Keratinocyte (primary cell): ENCODE measurements at regions not wholly inside any gene's neighbourhood (a gene's known extent, or its start where the extent isn't known, plus 50 kb on each side); places are given as distances from the start of the nearest gene placed in this dataset.

Experiments
- DNase-seq: peaks from one replicate; pipeline ENCODE4 v3.0.0-alpha.2; 2011; ENCODE audit warnings: low read depth, missing footprints, low spot score
- FAIRE-seq: peaks from 2 replicates; lab custom pipeline; 2011; peaks lifted over from hg19 to GRCh38; lab: Jason Lieb, UNC
- H2AFZ ChIP-seq: 2 replicates; pipeline ENCODE4 v1.6.0; 2012; ENCODE audit warnings: low read length, control low read depth, inconsistent platforms; ENCODE audit not compliant: control insufficient read depth
- H3K27ac ChIP-seq: 2 replicates; pipeline ENCODE4 v1.5.1; 2011; ENCODE audit warnings: low read length; ENCODE audit not compliant: control insufficient read depth, insufficient read depth
- H3K27me3 ChIP-seq: 3 replicates; pipeline ENCODE4 v1.6.0; 2011; ENCODE audit warnings: low read length; ENCODE audit not compliant: control insufficient read depth, insufficient read depth; ENCODE audit errors: extremely low read depth
- H3K36me3 ChIP-seq, 2 experiments: 2 replicates in 1 of 2; 3 replicates in 1 of 2; pipeline ENCODE4 v1.5.1; 2011; ENCODE audit warnings: low read length in 2 of 2, mild to moderate bottlenecking in 1 of 2; ENCODE audit not compliant: control insufficient read depth in 2 of 2, insufficient read depth in 2 of 2; ENCODE audit errors: extremely low read depth in 1 of 2
- H3K4me1 ChIP-seq: 3 replicates; pipeline ENCODE4 v1.5.1; 2011; ENCODE audit warnings: low read length; ENCODE audit not compliant: control insufficient read depth, insufficient read depth; ENCODE audit errors: extremely low read depth
- H3K4me2 ChIP-seq: 3 replicates; pipeline ENCODE4 v1.6.0; 2011; ENCODE audit warnings: low read depth, low read length; ENCODE audit not compliant: control insufficient read depth, insufficient read depth; ENCODE audit errors: extremely low read depth
- H3K4me3 ChIP-seq, 3 experiments: fragments of 200-600 bp in 1 of 3; sonication (generic) in 1 of 3; 2 replicates in 2 of 3; 3 replicates in 1 of 3; pipeline ENCODE4 v1.5.1; 2011 to 2016; ENCODE audit warnings: low read length in 3 of 3, mild to moderate bottlenecking in 3 of 3, control low read depth in 2 of 3, inconsistent platforms in 1 of 3, low read depth in 1 of 3, mixed read lengths in 1 of 3, mixed run types in 1 of 3, moderate library complexity in 1 of 3; ENCODE audit not compliant: control insufficient read depth in 2 of 3, insufficient read depth in 2 of 3; ENCODE audit errors: extremely low read depth in 1 of 3
- H3K79me2 ChIP-seq: 2 replicates; pipeline ENCODE4 v1.6.0; 2012; ENCODE audit warnings: low read length; ENCODE audit not compliant: control insufficient read depth, insufficient read depth
- H3K9ac ChIP-seq: 3 replicates; pipeline ENCODE4 v1.6.0; 2011; ENCODE audit warnings: low read length; ENCODE audit not compliant: control insufficient read depth, insufficient read depth; ENCODE audit errors: extremely low read depth
- H3K9me1 ChIP-seq: 3 replicates; pipeline ENCODE4 v1.6.0; 2011; ENCODE audit warnings: low read length; ENCODE audit not compliant: control insufficient read depth, insufficient read depth; ENCODE audit errors: extremely low read depth
- H3K9me3 ChIP-seq: 2 replicates; pipeline ENCODE4 v1.5.1; 2012; ENCODE audit warnings: low read depth, low read length; ENCODE audit not compliant: control insufficient read depth
- H4K20me1 ChIP-seq: 3 replicates; pipeline ENCODE4 v1.6.0; 2011; ENCODE audit warnings: low read length; ENCODE audit not compliant: control insufficient read depth, insufficient read depth; ENCODE audit errors: extremely low read depth
- EZH2 ChIP-seq: IDR thresholded peaks from one replicate; pipeline ENCODE4 v1.6.1; 2012; ENCODE audit warnings: inconsistent platforms, mild to moderate bottlenecking, low read length, moderate library complexity
- dilution Hi-C: fragments of 300-500 bp; cut with MboI; formaldehyde crosslinking; loops from one replicate; pipeline ENCODE4 v1.7.0; 2020; ENCODE audit warnings: low sequenced_read_pairs; ENCODE audit not compliant: extremely low pct_ligation_motif_present
- TF ChIP-seq, protein P1 (sequence below), 3 experiments: IDR thresholded peaks in 1 of 3; conservative IDR thresholded peaks in 1 of 3; optimal IDR thresholded peaks in 1 of 3; 2 replicates in 2 of 3; 3 replicates in 1 of 3; pipeline versions ENCODE3 to v1.5.1; 2011; ENCODE audit warnings: low read length in 3 of 3, mild to moderate bottlenecking in 3 of 3, moderate library complexity in 2 of 3, control low read depth in 1 of 3, inconsistent platforms in 1 of 3; ENCODE audit not compliant: insufficient read depth in 2 of 3; ENCODE audit errors: extremely low read depth in 1 of 3

DNA sequence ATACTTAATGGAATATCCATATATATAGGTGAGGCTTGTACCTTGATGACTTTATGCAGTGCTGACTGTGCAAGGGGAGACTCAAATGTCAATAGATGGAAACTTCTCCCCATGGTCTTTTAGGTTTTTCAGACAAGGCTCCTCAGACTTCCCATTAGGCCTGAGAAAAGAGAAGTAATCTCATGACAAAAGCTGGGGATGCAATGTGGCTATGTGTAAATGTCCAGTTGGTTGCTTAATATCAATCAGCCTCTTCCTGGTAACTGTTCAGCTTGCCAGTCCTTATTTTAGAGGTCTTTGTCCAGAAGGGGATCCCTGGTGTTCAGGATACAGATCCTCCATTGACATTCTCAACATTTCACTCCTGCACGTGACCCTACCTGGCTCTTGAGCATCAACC, 621.1 kb upstream of the CDH18 start:
- Histone ChIP-seq H4K20me1 (no peaks in the 10 kb centered on the region), H3K36me3 (no peaks in the 10 kb centered on the region)

DNA sequence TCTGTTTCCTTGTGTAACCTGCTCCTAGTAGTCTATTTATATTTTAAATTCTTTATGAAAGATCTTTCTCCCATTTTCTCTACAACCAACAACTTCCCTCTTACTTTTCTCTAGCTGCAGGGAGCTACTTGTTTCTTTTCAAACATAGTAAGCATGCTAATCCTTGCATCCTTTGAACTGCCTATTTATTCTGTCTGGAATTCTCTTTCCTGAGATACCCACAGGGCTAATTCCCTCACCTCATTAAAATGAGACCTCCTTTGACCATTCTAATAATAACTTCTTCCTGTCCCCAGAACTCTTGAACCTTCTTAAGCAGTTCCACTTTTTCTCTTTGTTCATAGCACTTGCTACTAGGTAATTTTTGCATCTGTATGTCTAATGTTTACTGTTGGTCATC, 620.6 kb upstream of the CDH18 start:
- no peak overlapping the region for H2AFZ ChIP-seq
- no peak overlapping the region for H3K9ac ChIP-seq
- H3K9me3 ChIP-seq = no peaks in the 10 kb centered on the region
- H3K36me3 ChIP-seq = no peaks in the 10 kb centered on the region
- no peak overlapping the region for H3K27ac ChIP-seq
- FAIRE-seq (no peak), DNase-seq (no peak)
- no peak overlapping the region for H3K4me2 ChIP-seq
- H3K27me3 ChIP-seq = no peaks in the 10 kb centered on the region
- dilution Hi-C loops = no loop called here
- no peaks in the 10 kb centered on the region for H3K4me1 ChIP-seq
- no peaks in the 10 kb centered on the region for H3K9me1 ChIP-seq
- TF ChIP-seq, protein P1, sequence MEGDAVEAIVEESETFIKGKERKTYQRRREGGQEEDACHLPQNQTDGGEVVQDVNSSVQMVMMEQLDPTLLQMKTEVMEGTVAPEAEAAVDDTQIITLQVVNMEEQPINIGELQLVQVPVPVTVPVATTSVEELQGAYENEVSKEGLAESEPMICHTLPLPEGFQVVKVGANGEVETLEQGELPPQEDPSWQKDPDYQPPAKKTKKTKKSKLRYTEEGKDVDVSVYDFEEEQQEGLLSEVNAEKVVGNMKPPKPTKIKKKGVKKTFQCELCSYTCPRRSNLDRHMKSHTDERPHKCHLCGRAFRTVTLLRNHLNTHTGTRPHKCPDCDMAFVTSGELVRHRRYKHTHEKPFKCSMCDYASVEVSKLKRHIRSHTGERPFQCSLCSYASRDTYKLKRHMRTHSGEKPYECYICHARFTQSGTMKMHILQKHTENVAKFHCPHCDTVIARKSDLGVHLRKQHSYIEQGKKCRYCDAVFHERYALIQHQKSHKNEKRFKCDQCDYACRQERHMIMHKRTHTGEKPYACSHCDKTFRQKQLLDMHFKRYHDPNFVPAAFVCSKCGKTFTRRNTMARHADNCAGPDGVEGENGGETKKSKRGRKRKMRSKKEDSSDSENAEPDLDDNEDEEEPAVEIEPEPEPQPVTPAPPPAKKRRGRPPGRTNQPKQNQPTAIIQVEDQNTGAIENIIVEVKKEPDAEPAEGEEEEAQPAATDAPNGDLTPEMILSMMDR (optimal IDR thresholded peaks at IDR 0.05 in 1 of 3, IDR thresholded peaks at IDR 0.05 in 1 of 3, conservative IDR thresholded peaks at IDR 0.05 in 1 of 3; ENCODE audit: extremely low read depth in 1 of 3, insufficient read depth in 2 of 3, low read length in 3 of 3) = no peak
- TF ChIP-seq EZH2 = no peak
- no peaks in the 10 kb centered on the region for H3K79me2 ChIP-seq
- no peaks in the 10 kb centered on the region for H4K20me1 ChIP-seq
- no peak overlapping the region for H3K4me3 ChIP-seq

More for the DNA sequence above, 621.1 kb upstream of the CDH18 start:
- Histone ChIP-seq H3K79me2 (no peaks in the 10 kb centered on the region), H2AFZ (no peak overlapping the region), H3K4me2 (no peak overlapping the region), H3K27me3 (no peaks in the 10 kb centered on the region), H3K9me1 (no peaks in the 10 kb centered on the region), H3K9ac (no peak overlapping the region), H3K27ac (no peak overlapping the region), H3K4me3 (no peak overlapping the region), H3K4me1 (no peaks in the 10 kb centered on the region), H3K9me3 (no peaks in the 10 kb centered on the region)
- no peak for DNase-seq
- TF ChIP-seq, protein P1 (optimal IDR thresholded peaks at IDR 0.05 in 1 of 3, IDR thresholded peaks at IDR 0.05 in 1 of 3, conservative IDR thresholded peaks at IDR 0.05 in 1 of 3; ENCODE audit: extremely low read depth in 1 of 3, insufficient read depth in 2 of 3, low read length in 3 of 3) = no peak
- no peak for TF ChIP-seq EZH2
- dilution Hi-C loops = no loop called here
- FAIRE-seq = no peak
